H9 (cell line): ENCODE measurements at regions not wholly inside any gene's neighbourhood (a gene's known extent, or its start where the extent isn't known, plus 50 kb on each side); places are given as distances from the start of the nearest gene placed in this dataset.

Source experiments
- DNase-seq: peaks from one replicate; pipeline ENCODE4 v3.0.0-alpha.2; 2017
- H2AFZ ChIP-seq: one replicate; pipeline ENCODE4 v1.6.1; 2013; ENCODE audit warnings: mild to moderate bottlenecking, low read length, control low read depth, moderate library complexity
- H2AK5ac ChIP-seq: 2 replicates; pipeline ENCODE4 v1.6.1; 2013; ENCODE audit warnings: low read length, control low read depth, mixed read lengths; ENCODE audit not compliant: insufficient read length
- H2BK120ac ChIP-seq: one replicate; pipeline ENCODE4 v1.6.1; 2013; ENCODE audit warnings: low read depth, mild to moderate bottlenecking, low read length, control low read depth, inconsistent platforms; ENCODE audit not compliant: poor library complexity, severe bottlenecking
- H2BK12ac ChIP-seq: 2 replicates; pipeline ENCODE4 v1.6.1; 2013; ENCODE audit warnings: low read length, control low read depth, mixed read lengths, low read depth; ENCODE audit not compliant: insufficient read length
- H2BK15ac ChIP-seq: 2 replicates; pipeline ENCODE4 v1.6.1; 2013; ENCODE audit warnings: low read depth, low read length, control low read depth
- H2BK20ac ChIP-seq: one replicate; pipeline ENCODE4 v1.6.1; 2013; ENCODE audit warnings: low read depth, mild to moderate bottlenecking, low read length, control low read depth, inconsistent platforms; ENCODE audit not compliant: poor library complexity, severe bottlenecking
- H2BK5ac ChIP-seq: 2 replicates; pipeline ENCODE4 v1.6.1; 2013; ENCODE audit warnings: low read length, control low read depth, mixed read lengths; ENCODE audit not compliant: insufficient read length
- H3K14ac ChIP-seq: 2 replicates; pipeline ENCODE4 v1.6.1; 2013; ENCODE audit warnings: low read length, control low read depth; ENCODE audit not compliant: insufficient read depth
- H3K18ac ChIP-seq: 2 replicates; pipeline ENCODE4 v1.6.1; 2013; ENCODE audit warnings: low read depth, mild to moderate bottlenecking, mixed read lengths, low read length, control low read depth; ENCODE audit not compliant: insufficient read length
- H3K23ac ChIP-seq: 2 replicates; pipeline ENCODE4 v1.6.1; 2013; ENCODE audit warnings: low read length, control low read depth, mixed read lengths, low read depth; ENCODE audit not compliant: insufficient read length
- H3K23me2 ChIP-seq: 2 replicates; pipeline ENCODE4 v1.6.1; 2013; ENCODE audit warnings: low read depth, mild to moderate bottlenecking, mixed read lengths, low read length, control low read depth; ENCODE audit not compliant: insufficient read length, poor library complexity, severe bottlenecking
- H3K27ac ChIP-seq: 2 replicates; pipeline ENCODE4 v1.5.1; 2013; ENCODE audit warnings: low read length, control low read depth, mixed read lengths, low read depth; ENCODE audit not compliant: insufficient read length
- H3K27me3 ChIP-seq: 2 replicates; pipeline ENCODE4 v1.6.1; 2013; ENCODE audit warnings: low read length, control low read depth, inconsistent platforms; ENCODE audit not compliant: insufficient read depth
- H3K4ac ChIP-seq: 2 replicates; pipeline ENCODE4 v1.6.1; 2013; ENCODE audit warnings: low read depth, mild to moderate bottlenecking, control low read depth, inconsistent platforms, low read length, moderate library complexity
- H3K4me1 ChIP-seq: 2 replicates; pipeline ENCODE4 v1.6.1; 2013; ENCODE audit warnings: low read length, control low read depth, inconsistent platforms; ENCODE audit not compliant: insufficient read depth
- H3K4me2 ChIP-seq: 2 replicates; pipeline ENCODE4 v1.6.1; 2013; ENCODE audit warnings: low read length, control low read depth, mixed read lengths; ENCODE audit not compliant: insufficient read length, insufficient read depth
- H3K56ac ChIP-seq: 2 replicates; pipeline ENCODE4 v1.6.1; 2013; ENCODE audit warnings: low read depth, mild to moderate bottlenecking, mixed read lengths, low read length, control low read depth; ENCODE audit not compliant: insufficient read length
- H3K79me1 ChIP-seq: 2 replicates; pipeline ENCODE4 v1.6.1; 2013; ENCODE audit warnings: low read depth, mild to moderate bottlenecking, moderate library complexity, low read length, control low read depth, inconsistent platforms; ENCODE audit not compliant: insufficient read depth, poor library complexity, severe bottlenecking
- H3K79me2 ChIP-seq: 2 replicates; pipeline ENCODE4 v1.6.1; 2013; ENCODE audit warnings: low read length, control low read depth, inconsistent platforms; ENCODE audit not compliant: insufficient read depth
- H3K9ac ChIP-seq: 2 replicates; pipeline ENCODE4 v1.6.1; 2013; ENCODE audit warnings: low read length, control low read depth, mixed read lengths; ENCODE audit not compliant: insufficient read length; ENCODE audit errors: extremely low read depth
- H3K9me3 ChIP-seq: one replicate; pipeline ENCODE4 v1.6.1; 2013; ENCODE audit warnings: low read depth, low read length, inconsistent platforms; ENCODE audit not compliant: control insufficient read depth
- H3T11ph ChIP-seq: one replicate; pipeline ENCODE4 v1.6.1; 2013; ENCODE audit warnings: mild to moderate bottlenecking, low read length, control low read depth, inconsistent platforms
- H4K20me1 ChIP-seq: one replicate; pipeline ENCODE4 v1.6.1; 2013; ENCODE audit not compliant: control insufficient read depth, insufficient read length, insufficient read depth
- H4K5ac ChIP-seq: 2 replicates; pipeline ENCODE4 v1.6.1; 2013; ENCODE audit warnings: low read depth, mild to moderate bottlenecking, mixed read lengths, low read length, control low read depth; ENCODE audit not compliant: insufficient read length
- H4K8ac ChIP-seq: replicated peaks from 2 replicates; pipeline ENCODE4 v1.6.1; 2013; ENCODE audit warnings: low read length, control low read depth, mixed read lengths, low read depth; ENCODE audit not compliant: insufficient read length
- H4K91ac ChIP-seq: 2 replicates; pipeline ENCODE4 v1.6.1; 2013; ENCODE audit warnings: low read depth, mild to moderate bottlenecking, moderate library complexity, mixed read lengths, low read length, control low read depth; ENCODE audit not compliant: insufficient read length
- H3K27ac Mint-ChIP-seq, 3 experiments: 2 replicates in 2 of 3; 3 replicates in 1 of 3; pipeline ENCODE4 v1.8.0; 2020 to 2021; ENCODE audit warnings: mixed read lengths in 3 of 3, mild to moderate bottlenecking in 1 of 3, moderate library complexity in 1 of 3
- H3K27me3 Mint-ChIP-seq: 2 replicates; pipeline ENCODE4 v1.8.0; 2021; ENCODE audit warnings: low read depth, mild to moderate bottlenecking, moderate library complexity, mixed read lengths
- H3K36me3 Mint-ChIP-seq, 3 experiments: 2 replicates in 2 of 3; 3 replicates in 1 of 3; pipeline ENCODE4 v1.8.0; 2020 to 2021; ENCODE audit warnings: low read depth in 3 of 3, mixed read lengths in 3 of 3; ENCODE audit not compliant: insufficient read depth in 1 of 3
- H3K4me1 Mint-ChIP-seq, 2 experiments: 2 replicates each; pipeline ENCODE4 v1.8.0; 2020; ENCODE audit warnings: mixed read lengths in 2 of 2
- H3K4me3 Mint-ChIP-seq, 2 experiments: 2 replicates in 1 of 2; 3 replicates in 1 of 2; pipeline ENCODE4 v1.8.0; 2020 to 2021; ENCODE audit warnings: mild to moderate bottlenecking in 2 of 2, mixed read lengths in 2 of 2, moderate library complexity in 1 of 2
- H3K9me3 Mint-ChIP-seq, 2 experiments: 2 replicates in 1 of 2; 3 replicates in 1 of 2; pipeline ENCODE4 v1.8.0; 2020; ENCODE audit warnings: mild to moderate bottlenecking in 2 of 2, mixed read lengths in 2 of 2, moderate library complexity in 1 of 2
- CTCF ChIP-seq: fragments of 200-600 bp; sonication (generic); conservative IDR thresholded peaks from 3 replicates; pipeline ENCODE4 v1.8.0; 2021; ENCODE audit warnings: antibody characterized with exemption, mild to moderate bottlenecking
- WGBS: extraction: QIAGEN DNeasy Blood & Tissue Kit; methylation state at CpG from one replicate; pipeline ENCODE4 v1.1.7; 2013; ENCODE audit warnings: missing lambda C conversion rate, low lambda C conversion rate, mixed read lengths; ENCODE audit not compliant: insufficient read length; ENCODE audit errors: extremely low coverage; 5-methylcytosine and 5-hydroxymethylcytosine counted together

GRCh38 chr13:84997858-84998257, 801.4 kb downstream of the SLITRK6 start:
- Histone ChIP-seq H3K9me3 (no peaks in the 10 kb centered on the region), H2BK15ac (no peak overlapping the region)
- no peak for TF ChIP-seq CTCF

More at GRCh38 chr13:84997858-84998257, 801.4 kb downstream of the SLITRK6 start:
- no peaks in the 10 kb centered on the region for H3K27me3 Mint-ChIP-seq
- H3K36me3 Mint-ChIP-seq: no peaks in the 10 kb centered on the region
- no peak overlapping the region for H4K8ac ChIP-seq
- H2BK120ac ChIP-seq: no peak overlapping the region
- no CpG with 5 or more reads among the region's 1 CpG for WGBS
- no peak overlapping the region for H4K5ac ChIP-seq
- DNase-seq: no peak
- H2BK12ac ChIP-seq: no peak overlapping the region
- no peak overlapping the region for H4K91ac ChIP-seq
- H3K23ac ChIP-seq: no peak overlapping the region
- H3K79me1 ChIP-seq: no peaks in the 10 kb centered on the region
- no peak overlapping the region for H3K4ac ChIP-seq
- H3T11ph ChIP-seq: no peak overlapping the region
- no peak overlapping the region for H2AFZ ChIP-seq
- no peak overlapping the region for H3K18ac ChIP-seq
- H3K23me2 ChIP-seq: no peaks in the 10 kb centered on the region
- no peaks in the 10 kb centered on the region for H3K79me2 ChIP-seq
- no peak overlapping the region for H2BK20ac ChIP-seq
- no peak overlapping the region for H3K14ac ChIP-seq
- no peak overlapping the region for H3K27ac ChIP-seq
- no peaks in the 10 kb centered on the region for H3K27me3 ChIP-seq
- H3K4me1 Mint-ChIP-seq: no peaks in the 10 kb centered on the region
- no peak overlapping the region for H3K27ac Mint-ChIP-seq
- no peak overlapping the region for H3K4me2 ChIP-seq
- no peak overlapping the region for H2AK5ac ChIP-seq
- H3K9ac ChIP-seq: no peak overlapping the region
- H3K4me1 ChIP-seq: no peaks in the 10 kb centered on the region
- no peak overlapping the region for H3K56ac ChIP-seq
- no peaks in the 10 kb centered on the region for H3K9me3 Mint-ChIP-seq
- no peak overlapping the region for H3K4me3 Mint-ChIP-seq
- H2BK5ac ChIP-seq: no peak overlapping the region
- no peaks in the 10 kb centered on the region for H4K20me1 ChIP-seq
